ENCODE measurements at regions not wholly inside any gene's neighbourhood (a gene's known extent, or its start where the extent isn't known, plus 50 kb on each side); places are given as distances from the start of the nearest gene placed in this dataset.
"Not testable (repeated sequence)": the region's sequence is repeated elsewhere in the genome, so short reads cannot be mapped to it uniquely, and the experiment has no call there.

DNA sequence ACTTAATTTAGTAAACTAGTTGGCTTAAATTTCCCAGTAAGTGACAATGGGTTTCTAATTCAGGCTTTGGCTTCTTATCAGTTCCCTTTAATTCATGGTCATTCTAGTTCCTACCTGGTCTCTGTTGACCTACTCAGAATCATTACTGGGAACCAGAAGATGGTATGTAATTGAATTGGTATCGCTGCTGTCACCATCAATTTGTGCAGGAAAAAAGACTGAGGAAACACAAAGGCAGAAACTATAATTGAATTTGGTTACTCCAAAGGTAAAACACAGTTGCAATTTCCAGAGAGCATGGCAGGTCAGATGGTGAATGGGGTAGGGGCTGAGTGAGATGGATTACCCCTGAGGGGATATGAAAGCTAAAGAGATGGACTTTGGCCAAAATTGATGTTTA, 226.5 kb upstream of the GAP43 start:
- Histone ChIP-seq H3K27ac (ENCODE audit: low read depth in 2 of 2, low read length in 1 of 2) (no peak overlapping the region), H3K4me3 (ENCODE audit: low read depth in 1 of 2, low read length in 2 of 2) (no peak overlapping the region), H3K27me3 (ENCODE audit: control insufficient read depth in 1 of 2, insufficient read depth in 2 of 2, low read length in 2 of 2) (no peaks in the 10 kb centered on the region), H3K9me3 (ENCODE audit: control insufficient read depth in 2 of 2, insufficient read depth in 1 of 2, low read depth in 1 of 2, low read length in 1 of 2) (no peaks in the 10 kb centered on the region), H3K4me1 (ENCODE audit: control insufficient read depth in 2 of 2, insufficient read depth in 2 of 2, low read length in 1 of 2) (no peaks in the 10 kb centered on the region), H3K36me3 (ENCODE audit: control insufficient read depth in 2 of 2, insufficient read depth in 2 of 2, low read length in 1 of 2) (no peaks in the 10 kb centered on the region)
- WGBS, 2 donors = 91 to 96% methylated on average over 1 of the region's 1 CpG

DNA sequence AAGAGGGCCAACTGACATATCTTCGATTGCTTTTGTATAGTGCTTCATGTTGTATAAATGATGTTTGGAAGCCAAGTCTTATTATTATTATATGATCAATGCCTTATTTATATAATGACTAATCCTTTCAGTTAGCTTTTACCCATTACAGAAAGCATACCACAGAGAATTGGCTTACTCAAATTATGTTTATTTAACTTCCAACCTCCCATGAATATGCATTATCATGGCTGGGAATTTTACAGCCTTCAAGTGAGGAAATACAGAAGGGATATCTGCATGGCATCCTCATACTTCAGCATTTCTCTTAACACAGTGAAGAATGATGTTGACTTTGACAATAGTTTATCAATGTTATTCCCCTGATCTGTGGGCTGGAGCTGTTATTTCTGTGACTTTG, 225.9 kb upstream of the GAP43 start:
- no peaks in the 10 kb centered on the region for H3K9me3 ChIP-seq (ENCODE audit: control insufficient read depth in 2 of 2, insufficient read depth in 1 of 2, low read depth in 1 of 2, low read length in 1 of 2)
- H3K27ac ChIP-seq (ENCODE audit: low read depth in 2 of 2, low read length in 1 of 2) = no peak overlapping the region
- WGBS, 2 donors = 60 to 84% methylated on average over 1 of the region's 1 CpG
- no peaks in the 10 kb centered on the region for H3K36me3 ChIP-seq (ENCODE audit: control insufficient read depth in 2 of 2, insufficient read depth in 2 of 2, low read length in 1 of 2)
- no peaks in the 10 kb centered on the region for H3K27me3 ChIP-seq (ENCODE audit: control insufficient read depth in 1 of 2, insufficient read depth in 2 of 2, low read length in 2 of 2)
- no peak overlapping the region for H3K4me3 ChIP-seq (ENCODE audit: low read depth in 1 of 2, low read length in 2 of 2)
- H3K4me1 ChIP-seq (ENCODE audit: control insufficient read depth in 2 of 2, insufficient read depth in 2 of 2, low read length in 1 of 2) = no peaks in the 10 kb centered on the region

DNA sequence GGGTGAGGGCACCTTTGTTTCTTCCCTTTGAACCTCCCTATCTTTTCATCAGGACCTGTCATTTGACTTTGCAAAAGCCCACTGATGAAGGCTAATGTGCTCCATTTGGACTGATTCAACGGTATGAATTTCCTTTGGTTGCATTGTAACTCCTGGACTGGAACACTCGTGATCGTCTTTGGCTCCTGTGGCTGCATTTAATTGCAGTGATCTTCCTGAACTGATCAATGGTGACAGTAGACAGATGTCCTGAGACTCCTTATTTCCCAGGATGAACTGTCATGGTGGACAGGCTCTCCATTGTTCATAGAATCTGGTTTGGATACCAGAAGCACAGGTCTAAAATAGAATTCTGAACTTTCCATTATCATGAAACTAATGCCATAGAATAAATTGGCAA, 224.8 kb upstream of the GAP43 start:
- H3K27me3 ChIP-seq (ENCODE audit: control insufficient read depth in 1 of 2, insufficient read depth in 2 of 2, low read length in 2 of 2) = no peaks in the 10 kb centered on the region
- no peaks in the 10 kb centered on the region for H3K4me1 ChIP-seq (ENCODE audit: control insufficient read depth in 2 of 2, insufficient read depth in 2 of 2, low read length in 1 of 2)
- H3K36me3 ChIP-seq (ENCODE audit: control insufficient read depth in 2 of 2, insufficient read depth in 2 of 2, low read length in 1 of 2) = no peaks in the 10 kb centered on the region
- H3K4me3 ChIP-seq (ENCODE audit: low read depth in 1 of 2, low read length in 2 of 2) = no peak overlapping the region
- 91 to 96% methylated on average over 3 of the region's 3 CpGs for WGBS, 2 donors
- no peaks in the 10 kb centered on the region for H3K9me3 ChIP-seq (ENCODE audit: control insufficient read depth in 2 of 2, insufficient read depth in 1 of 2, low read depth in 1 of 2, low read length in 1 of 2)
- no peak overlapping the region for H3K27ac ChIP-seq (ENCODE audit: low read depth in 2 of 2, low read length in 1 of 2)

DNA sequence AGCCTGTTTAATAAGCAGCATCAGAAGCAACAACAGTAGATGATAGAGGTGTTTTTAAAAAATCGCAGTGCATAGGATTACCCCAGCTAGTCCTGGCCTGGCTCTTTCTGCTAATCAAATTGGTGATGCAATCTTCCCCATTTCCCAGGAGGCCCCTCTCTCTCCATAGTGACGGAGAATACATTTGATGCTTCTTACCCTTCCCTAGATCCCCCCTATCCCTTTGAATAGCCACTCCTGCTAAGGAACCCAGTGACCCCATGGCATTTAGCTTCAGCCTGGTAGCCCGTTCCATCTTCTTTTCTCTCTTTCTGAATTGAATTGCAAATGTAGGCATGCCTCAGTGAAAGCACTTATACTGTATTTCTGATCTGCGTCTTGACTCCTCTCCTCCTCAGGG, 223.6 kb upstream of the GAP43 start:
- Histone ChIP-seq H3K9me3 (ENCODE audit: control insufficient read depth in 2 of 2, insufficient read depth in 1 of 2, low read depth in 1 of 2, low read length in 1 of 2) (no peaks in the 10 kb centered on the region), H3K4me1 (ENCODE audit: control insufficient read depth in 2 of 2, insufficient read depth in 2 of 2, low read length in 1 of 2) (no peaks in the 10 kb centered on the region), H3K36me3 (ENCODE audit: control insufficient read depth in 2 of 2, insufficient read depth in 2 of 2, low read length in 1 of 2) (no peaks in the 10 kb centered on the region), H3K4me3 (ENCODE audit: low read depth in 1 of 2, low read length in 2 of 2) (no peak overlapping the region), H3K27ac (ENCODE audit: low read depth in 2 of 2, low read length in 1 of 2) (no peak overlapping the region), H3K27me3 (ENCODE audit: control insufficient read depth in 1 of 2, insufficient read depth in 2 of 2, low read length in 2 of 2) (no peaks in the 10 kb centered on the region)
- 85 to 88% methylated on average over 4 of the region's 4 CpGs for WGBS, 2 donors

DNA sequence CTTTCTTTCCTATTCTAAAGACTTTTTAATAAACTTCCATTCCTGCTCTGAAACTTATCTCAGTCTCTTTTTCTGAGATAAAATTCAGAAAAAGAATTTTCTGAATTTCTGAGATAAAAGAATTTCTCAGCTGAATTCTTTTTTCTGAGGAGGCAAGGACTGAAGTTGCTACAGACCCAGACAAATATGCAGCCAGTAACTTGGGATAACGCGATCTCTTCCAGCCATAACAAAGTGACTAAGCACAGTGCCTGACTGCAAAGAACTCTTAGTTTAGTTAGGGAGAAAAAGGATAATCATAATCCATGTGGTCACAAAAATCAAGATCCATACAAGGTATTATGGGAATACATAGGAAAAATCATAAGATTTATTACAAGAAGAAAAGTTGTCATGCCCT, 222.0 kb upstream of the GAP43 start:
- no peak overlapping the region for H3K27ac ChIP-seq (ENCODE audit: low read depth in 2 of 2, low read length in 1 of 2)
- no peaks in the 10 kb centered on the region for H3K36me3 ChIP-seq (ENCODE audit: control insufficient read depth in 2 of 2, insufficient read depth in 2 of 2, low read length in 1 of 2)
- no peaks in the 10 kb centered on the region for H3K9me3 ChIP-seq (ENCODE audit: control insufficient read depth in 2 of 2, insufficient read depth in 1 of 2, low read depth in 1 of 2, low read length in 1 of 2)
- WGBS, 2 donors = 85 to 86% methylated on average over 2 of the region's 2 CpGs
- H3K27me3 ChIP-seq (ENCODE audit: control insufficient read depth in 1 of 2, insufficient read depth in 2 of 2, low read length in 2 of 2) = no peaks in the 10 kb centered on the region
- H3K4me3 ChIP-seq (ENCODE audit: low read depth in 1 of 2, low read length in 2 of 2) = no peak overlapping the region
- H3K4me1 ChIP-seq (ENCODE audit: control insufficient read depth in 2 of 2, insufficient read depth in 2 of 2, low read length in 1 of 2) = no peaks in the 10 kb centered on the region

DNA sequence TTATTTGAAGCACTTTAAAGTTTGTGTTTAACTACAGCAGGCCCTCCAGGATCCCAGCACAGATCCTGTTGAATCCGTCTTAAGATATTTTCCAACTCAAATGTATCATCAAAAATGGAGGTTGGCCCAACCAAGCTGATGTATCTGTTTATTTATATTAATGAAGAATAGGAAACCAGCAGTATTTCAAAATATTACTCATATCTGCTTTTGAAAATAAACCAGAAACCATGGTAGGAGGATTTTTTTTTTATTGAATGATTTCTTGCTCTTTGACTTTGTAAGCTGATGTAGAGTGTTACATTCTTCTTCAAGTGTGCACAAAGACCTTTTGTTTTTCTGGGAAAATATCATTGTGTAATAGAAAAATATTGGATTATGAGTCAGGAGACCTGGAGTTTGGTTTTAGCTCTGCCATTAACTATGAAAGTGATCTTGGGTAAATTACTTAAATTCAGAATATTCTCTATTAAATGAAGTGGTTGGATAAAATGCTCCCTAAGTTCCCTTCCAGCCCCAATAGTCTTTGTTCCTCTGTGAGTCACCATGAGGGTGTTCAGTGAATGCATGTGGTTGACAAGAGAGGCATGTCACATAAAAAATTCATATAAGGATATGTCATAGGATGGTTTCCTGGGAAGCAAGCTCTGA, 221.3 kb upstream of the GAP43 start:
- Histone ChIP-seq H3K4me3 (ENCODE audit: low read depth in 1 of 2, low read length in 2 of 2) (no peak overlapping the region), H3K4me1 (ENCODE audit: control insufficient read depth in 2 of 2, insufficient read depth in 2 of 2, low read length in 1 of 2) (no peaks in the 10 kb centered on the region), H3K9me3 (ENCODE audit: control insufficient read depth in 2 of 2, insufficient read depth in 1 of 2, low read depth in 1 of 2, low read length in 1 of 2) (no peaks in the 10 kb centered on the region), H3K27ac (ENCODE audit: low read depth in 2 of 2, low read length in 1 of 2) (no peak overlapping the region), H3K27me3 (ENCODE audit: control insufficient read depth in 1 of 2, insufficient read depth in 2 of 2, low read length in 2 of 2) (no peaks in the 10 kb centered on the region), H3K36me3 (ENCODE audit: control insufficient read depth in 2 of 2, insufficient read depth in 2 of 2, low read length in 1 of 2) (no peaks in the 10 kb centered on the region)
- WGBS, 2 donors = 73 to 90% methylated on average over 1 of the region's 1 CpG

DNA sequence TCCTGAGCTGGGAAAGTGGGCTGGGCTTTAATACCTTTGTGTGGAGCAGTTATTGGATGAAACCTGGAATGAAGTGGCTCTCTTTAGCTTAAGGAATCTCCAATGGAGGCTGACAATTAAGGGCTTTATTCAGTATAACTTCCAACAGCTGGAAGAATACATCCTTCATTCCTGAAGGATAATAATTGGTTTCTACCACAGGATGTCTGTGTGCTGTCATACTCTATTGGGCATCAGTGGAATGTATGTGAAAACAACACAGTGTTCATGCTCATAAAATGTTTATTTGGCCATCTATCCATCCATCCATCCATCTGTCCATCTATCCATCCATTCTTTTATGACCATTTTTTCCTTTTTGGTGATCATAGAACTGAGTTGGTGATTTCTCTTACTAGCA, 220.7 kb upstream of the GAP43 start:
- no peaks in the 10 kb centered on the region for H3K9me3 ChIP-seq (ENCODE audit: control insufficient read depth in 2 of 2, insufficient read depth in 1 of 2, low read depth in 1 of 2, low read length in 1 of 2)
- H3K27ac ChIP-seq (ENCODE audit: low read depth in 2 of 2, low read length in 1 of 2) = no peak overlapping the region
- H3K4me3 ChIP-seq (ENCODE audit: low read depth in 1 of 2, low read length in 2 of 2) = no peak overlapping the region
- H3K27me3 ChIP-seq (ENCODE audit: control insufficient read depth in 1 of 2, insufficient read depth in 2 of 2, low read length in 2 of 2) = no peaks in the 10 kb centered on the region
- H3K4me1 ChIP-seq (ENCODE audit: control insufficient read depth in 2 of 2, insufficient read depth in 2 of 2, low read length in 1 of 2) = no peaks in the 10 kb centered on the region
- H3K36me3 ChIP-seq (ENCODE audit: control insufficient read depth in 2 of 2, insufficient read depth in 2 of 2, low read length in 1 of 2) = no peaks in the 10 kb centered on the region

DNA sequence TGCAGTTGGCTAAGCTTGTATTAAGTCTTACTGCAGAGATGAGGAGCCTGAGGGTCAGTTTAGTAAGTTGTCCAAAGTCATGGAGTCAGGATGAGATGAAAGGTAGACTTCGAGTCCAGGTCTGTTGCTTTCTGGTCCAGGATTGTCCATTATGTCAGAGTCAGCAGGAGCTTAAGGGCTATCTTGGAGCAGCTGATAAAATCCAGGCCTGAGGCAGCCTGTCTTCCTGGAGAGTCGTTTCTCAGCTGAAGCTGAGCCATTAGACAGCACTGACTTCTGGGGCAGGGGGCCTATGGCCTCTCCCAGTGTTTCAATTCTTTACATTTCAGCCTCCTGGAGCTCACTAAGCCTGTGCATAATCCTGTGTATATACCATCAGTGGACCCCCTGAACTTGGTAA, 219.5 kb upstream of the GAP43 start:
- H3K36me3 ChIP-seq (ENCODE audit: control insufficient read depth in 2 of 2, insufficient read depth in 2 of 2, low read length in 1 of 2) = no peaks in the 10 kb centered on the region
- WGBS, 2 donors = 49 to 50% methylated on average over 2 of the region's 2 CpGs
- H3K27me3 ChIP-seq (ENCODE audit: control insufficient read depth in 1 of 2, insufficient read depth in 2 of 2, low read length in 2 of 2) = no peaks in the 10 kb centered on the region
- no peaks in the 10 kb centered on the region for H3K9me3 ChIP-seq (ENCODE audit: control insufficient read depth in 2 of 2, insufficient read depth in 1 of 2, low read depth in 1 of 2, low read length in 1 of 2)
- H3K4me1 ChIP-seq (ENCODE audit: control insufficient read depth in 2 of 2, insufficient read depth in 2 of 2, low read length in 1 of 2) = no peaks in the 10 kb centered on the region
- H3K4me3 ChIP-seq (ENCODE audit: low read depth in 1 of 2, low read length in 2 of 2) = no peak overlapping the region
- no peak overlapping the region for H3K27ac ChIP-seq (ENCODE audit: low read depth in 2 of 2, low read length in 1 of 2)

DNA sequence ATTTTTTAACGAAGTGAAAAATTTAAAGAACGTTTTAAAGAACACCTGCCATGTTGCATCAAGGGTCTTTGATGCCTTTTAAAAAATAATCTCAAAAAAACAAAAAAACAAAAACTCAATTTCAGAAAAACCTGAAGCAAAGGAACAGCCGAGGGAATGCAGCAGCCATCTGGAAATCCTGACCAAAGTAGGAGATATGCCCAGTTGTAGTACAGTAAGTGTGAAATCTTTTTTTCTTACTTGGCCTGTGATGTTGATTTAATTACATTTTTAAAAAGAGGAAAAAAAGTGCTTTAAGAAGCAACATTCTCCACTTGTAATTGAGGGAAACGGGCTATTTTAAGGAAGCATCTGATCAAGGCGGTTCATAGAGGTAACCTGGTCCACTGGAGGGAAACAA, 213.7 kb upstream of the GAP43 start:
- no peaks in the 10 kb centered on the region for H3K4me1 ChIP-seq (ENCODE audit: control insufficient read depth in 2 of 2, insufficient read depth in 2 of 2, low read length in 1 of 2)
- no peak overlapping the region for H3K4me3 ChIP-seq (ENCODE audit: low read depth in 1 of 2, low read length in 2 of 2)
- no peaks in the 10 kb centered on the region for H3K9me3 ChIP-seq (ENCODE audit: control insufficient read depth in 2 of 2, insufficient read depth in 1 of 2, low read depth in 1 of 2, low read length in 1 of 2)
- H3K36me3 ChIP-seq (ENCODE audit: control insufficient read depth in 2 of 2, insufficient read depth in 2 of 2, low read length in 1 of 2) = no peaks in the 10 kb centered on the region
- 83 to 84% methylated on average over 5 of the region's 5 CpGs for WGBS, 2 donors
- H3K27me3 ChIP-seq (ENCODE audit: control insufficient read depth in 1 of 2, insufficient read depth in 2 of 2, low read length in 2 of 2) = no peaks in the 10 kb centered on the region
- H3K27ac ChIP-seq (ENCODE audit: low read depth in 2 of 2, low read length in 1 of 2) = no peak overlapping the region

DNA sequence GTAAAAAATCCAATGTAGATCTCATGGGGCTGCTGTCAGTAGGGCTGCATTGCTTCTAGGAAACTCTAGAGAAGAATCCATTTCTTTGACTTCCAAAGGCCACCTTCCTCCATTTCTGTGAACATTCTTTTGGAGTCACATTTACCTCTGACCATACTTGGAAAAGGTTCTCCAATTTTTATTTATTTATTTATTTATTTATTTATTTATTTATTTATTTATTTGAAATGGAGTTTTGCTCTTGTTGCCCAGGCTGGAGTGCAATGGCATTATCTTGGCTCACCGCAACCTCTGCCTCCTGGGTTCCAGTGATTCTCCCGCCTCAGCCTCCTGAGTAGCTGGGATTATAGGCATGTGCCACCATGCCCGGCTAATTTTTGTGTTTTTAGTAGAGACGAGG, 208.7 kb upstream of the GAP43 start:
- not testable (repeated sequence) for H3K4me3 ChIP-seq (ENCODE audit: low read depth in 1 of 2, low read length in 2 of 2); H3K27ac ChIP-seq (ENCODE audit: low read depth in 2 of 2, low read length in 1 of 2); H3K36me3 ChIP-seq (ENCODE audit: control insufficient read depth in 2 of 2, insufficient read depth in 2 of 2, low read length in 1 of 2); H3K9me3 ChIP-seq (ENCODE audit: control insufficient read depth in 2 of 2, insufficient read depth in 1 of 2, low read depth in 1 of 2, low read length in 1 of 2); H3K4me1 ChIP-seq (ENCODE audit: control insufficient read depth in 2 of 2, insufficient read depth in 2 of 2, low read length in 1 of 2); H3K27me3 ChIP-seq (ENCODE audit: control insufficient read depth in 1 of 2, insufficient read depth in 2 of 2, low read length in 2 of 2)
- WGBS, 2 donors = 95 to 96% methylated on average over 4 of the region's 4 CpGs

Measured in esophagus (tissue), 2 donors.